Fibroblast of villous mesenchyme (primary cell): ENCODE measurements at regions not wholly inside any gene's neighbourhood (a gene's known extent, or its start where the extent isn't known, plus 50 kb on each side); places are given as distances from the start of the nearest gene placed in this dataset.

Experiments
- DNase-seq: peaks from one replicate; pipeline ENCODE4 v3.0.0-alpha.2; 2010; ENCODE audit warnings: low read depth
- H3K4me3 ChIP-seq: 2 replicates; pipeline ENCODE4 v1.5.1; 2011; ENCODE audit warnings: low read depth, mild to moderate bottlenecking, low read length
- TF ChIP-seq, protein P1 (sequence below): IDR thresholded peaks from 2 replicates; pipeline ENCODE4 v1.5.1; 2012; ENCODE audit warnings: low read depth, mild to moderate bottlenecking, low read length; ENCODE audit not compliant: insufficient read depth

DNA sequence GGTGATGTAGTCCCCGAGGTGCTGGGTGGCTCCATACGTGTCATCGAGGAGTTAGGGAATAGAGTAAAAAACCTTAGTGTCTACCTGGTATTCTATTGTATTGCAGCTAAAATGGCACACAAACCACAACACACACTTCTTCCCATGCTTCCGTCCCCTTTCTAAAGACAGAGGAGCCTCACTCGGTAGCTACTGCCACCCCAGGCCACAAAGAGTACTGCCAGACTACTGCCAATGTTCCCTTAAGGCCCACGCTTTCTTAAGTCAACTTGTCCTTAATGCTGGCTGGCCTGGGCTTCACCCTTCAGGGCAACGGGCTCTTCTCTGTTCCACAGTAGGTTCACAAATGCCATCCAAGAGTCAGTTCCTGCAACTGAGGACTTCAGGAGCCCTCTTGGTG is 673.0 kb downstream of the ELAVL2 start:
- no peak for DNase-seq
- TF ChIP-seq, protein P1, sequence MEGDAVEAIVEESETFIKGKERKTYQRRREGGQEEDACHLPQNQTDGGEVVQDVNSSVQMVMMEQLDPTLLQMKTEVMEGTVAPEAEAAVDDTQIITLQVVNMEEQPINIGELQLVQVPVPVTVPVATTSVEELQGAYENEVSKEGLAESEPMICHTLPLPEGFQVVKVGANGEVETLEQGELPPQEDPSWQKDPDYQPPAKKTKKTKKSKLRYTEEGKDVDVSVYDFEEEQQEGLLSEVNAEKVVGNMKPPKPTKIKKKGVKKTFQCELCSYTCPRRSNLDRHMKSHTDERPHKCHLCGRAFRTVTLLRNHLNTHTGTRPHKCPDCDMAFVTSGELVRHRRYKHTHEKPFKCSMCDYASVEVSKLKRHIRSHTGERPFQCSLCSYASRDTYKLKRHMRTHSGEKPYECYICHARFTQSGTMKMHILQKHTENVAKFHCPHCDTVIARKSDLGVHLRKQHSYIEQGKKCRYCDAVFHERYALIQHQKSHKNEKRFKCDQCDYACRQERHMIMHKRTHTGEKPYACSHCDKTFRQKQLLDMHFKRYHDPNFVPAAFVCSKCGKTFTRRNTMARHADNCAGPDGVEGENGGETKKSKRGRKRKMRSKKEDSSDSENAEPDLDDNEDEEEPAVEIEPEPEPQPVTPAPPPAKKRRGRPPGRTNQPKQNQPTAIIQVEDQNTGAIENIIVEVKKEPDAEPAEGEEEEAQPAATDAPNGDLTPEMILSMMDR = no peak
- H3K4me3 ChIP-seq = no peak overlapping the region

DNA sequence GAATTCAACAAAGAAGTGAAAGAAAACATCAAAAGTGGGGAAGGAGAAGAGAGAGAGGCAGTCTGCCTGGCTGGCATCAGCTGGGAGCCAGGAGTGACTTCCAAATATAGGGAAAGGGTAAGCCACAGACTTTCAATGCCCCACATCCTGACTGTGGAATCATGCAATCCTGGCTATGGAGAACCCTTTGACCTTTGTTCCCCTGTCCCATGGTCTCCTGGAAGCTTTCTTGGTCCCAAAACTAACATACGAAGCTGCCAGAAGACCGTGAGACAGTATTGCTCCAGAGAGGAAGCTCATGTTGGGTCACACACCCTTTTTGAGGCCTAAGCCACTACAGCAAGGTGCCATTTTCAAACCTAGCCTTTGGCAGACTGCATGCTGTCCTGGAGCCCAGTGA is 665.5 kb downstream of the ELAVL2 start:
- no peak overlapping the region for H3K4me3 ChIP-seq
- TF ChIP-seq, protein P1 = no peak
- no peak for DNase-seq

DNA sequence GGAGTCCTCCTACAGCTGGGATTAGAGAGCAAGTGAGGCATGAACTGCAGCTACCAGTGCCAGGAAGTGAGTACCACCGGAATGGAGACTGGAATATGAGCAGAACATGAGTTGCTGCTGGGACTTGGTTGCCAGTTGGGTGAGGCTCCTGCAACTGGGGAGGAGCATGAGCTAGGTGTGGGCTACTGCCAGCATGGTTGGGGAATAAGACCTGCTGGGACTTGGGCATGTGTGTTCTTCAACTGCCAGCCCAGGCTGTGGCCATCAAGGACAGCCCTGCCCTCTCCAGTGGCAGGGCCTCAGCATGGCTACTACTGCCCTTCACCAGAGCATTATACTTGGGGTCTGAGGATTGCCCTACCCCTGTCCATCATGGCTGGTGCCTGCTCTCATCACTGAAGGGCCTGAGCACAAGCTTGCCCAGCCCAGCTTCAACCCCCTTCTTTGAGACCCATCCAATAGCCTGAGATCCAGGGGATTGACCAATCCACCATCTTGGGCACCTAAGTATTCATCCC is 665.0 kb downstream of the ELAVL2 start:
- TF ChIP-seq, protein P1 = no peak
- DNase-seq = no peak
- no peak overlapping the region for H3K4me3 ChIP-seq

DNA sequence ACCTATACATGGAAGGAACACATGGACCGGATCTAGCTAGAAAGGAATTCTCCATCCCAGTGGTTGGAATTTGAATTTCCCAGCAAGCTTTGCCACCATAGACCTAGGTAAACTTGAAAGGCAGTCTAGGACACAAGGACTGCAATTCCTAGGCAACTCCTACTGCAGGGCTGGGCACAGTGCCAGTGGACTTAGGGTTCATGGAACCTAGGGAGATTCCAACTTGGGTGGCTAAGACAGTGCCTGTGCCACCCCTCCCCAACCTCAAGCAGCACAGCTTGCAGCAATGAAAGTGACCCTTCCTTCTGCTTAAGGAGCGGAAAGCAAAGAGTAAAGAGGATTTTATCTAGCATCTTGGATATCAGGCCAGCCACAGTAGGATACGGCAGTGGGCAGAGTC is 663.3 kb downstream of the ELAVL2 start:
- no peak overlapping the region for H3K4me3 ChIP-seq
- TF ChIP-seq, protein P1 = no peak
- no peak for DNase-seq

DNA sequence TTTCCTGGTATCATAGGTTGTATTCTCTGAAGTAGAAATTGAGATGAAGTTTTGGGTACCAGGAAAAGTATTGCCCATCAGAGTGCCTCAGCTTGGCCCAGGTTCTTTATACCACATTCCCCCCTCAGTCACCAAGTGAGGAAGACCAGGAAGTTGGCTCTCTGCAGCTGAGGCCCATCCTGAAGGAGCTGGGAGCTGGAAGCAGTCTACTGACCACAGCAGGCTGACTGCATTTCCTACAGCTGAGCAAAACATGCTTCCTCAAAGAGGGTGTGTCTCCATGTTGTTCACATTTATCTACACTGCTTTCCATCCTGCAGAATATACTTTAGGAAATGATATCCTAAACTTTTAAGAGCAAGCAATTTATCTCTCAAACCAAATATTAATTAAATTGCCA is 654.6 kb downstream of the ELAVL2 start:
- TF ChIP-seq, protein P1 = no peak
- no peak overlapping the region for H3K4me3 ChIP-seq
- DNase-seq = no peak

DNA sequence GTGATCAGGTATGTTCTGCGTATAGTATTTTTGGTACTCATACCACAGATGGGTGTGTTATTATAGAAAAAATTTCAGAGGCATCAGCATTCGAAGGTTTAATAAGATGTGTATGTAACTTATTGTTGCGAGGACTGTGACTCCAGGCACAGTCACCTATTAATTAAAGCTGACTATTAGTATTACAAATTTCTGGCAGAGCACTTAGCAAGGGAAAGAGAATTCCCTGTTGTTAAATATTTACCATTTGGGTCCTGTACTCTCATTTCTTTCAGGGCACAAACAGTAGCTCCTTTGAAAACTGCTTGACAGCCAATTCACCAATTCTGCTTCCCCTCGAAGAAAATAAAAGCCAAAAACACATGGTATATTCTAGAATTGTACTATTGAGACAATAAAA is 653.8 kb downstream of the ELAVL2 start:
- H3K4me3 ChIP-seq = no peak overlapping the region
- TF ChIP-seq, protein P1 = no peak
- no peak for DNase-seq

DNA sequence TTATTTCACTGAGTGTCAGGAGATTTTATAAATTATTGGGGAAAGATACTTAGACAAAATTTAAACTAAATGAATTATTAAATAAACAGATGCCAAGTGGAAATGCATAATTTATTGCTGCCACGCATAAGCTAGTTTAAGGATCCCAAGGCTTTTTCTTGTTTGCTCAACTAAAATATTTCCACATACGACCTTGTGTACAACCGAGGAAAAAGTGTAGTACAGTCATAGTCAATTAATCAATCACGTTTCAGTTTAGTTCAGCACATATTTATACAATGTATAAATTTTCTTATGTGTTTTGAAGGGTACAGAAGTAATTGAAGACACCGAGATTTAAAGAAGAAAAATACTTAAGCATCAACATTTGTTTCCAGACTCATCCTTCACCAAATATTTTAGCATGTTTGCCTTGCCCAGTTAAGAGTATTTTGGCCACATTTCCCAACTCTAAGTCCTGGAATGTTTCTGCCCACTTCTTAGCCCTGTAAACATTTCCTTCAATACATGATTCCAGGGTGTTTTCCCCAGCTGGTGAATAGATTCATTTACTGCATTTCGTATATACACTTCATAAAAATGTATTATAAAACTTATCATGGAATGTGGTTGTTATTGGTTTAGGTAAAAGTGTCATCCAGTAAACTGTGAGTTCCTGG is 652.9 kb downstream of the ELAVL2 start:
- TF ChIP-seq, protein P1 = no peak
- no peak for DNase-seq

More for the DNA sequence above, 652.9 kb downstream of the ELAVL2 start:
- H3K4me3 ChIP-seq = no peak overlapping the region
